Dedifferentiated amniotic fluid mesenchymal stem cell (primary cell): ENCODE measurements at regions not wholly inside any gene's neighbourhood (a gene's known extent, or its start where the extent isn't known, plus 50 kb on each side); places are given as distances from the start of the nearest gene placed in this dataset.
"Not testable (repeated sequence)": the region's sequence is repeated elsewhere in the genome, so short reads cannot be mapped to it uniquely, and the experiment has no call there.

Source experiments
- DNase-seq: peaks from one replicate; pipeline ENCODE4 v3.0.0-alpha.2; 2016; ENCODE audit errors: extremely low spot score

DNA sequence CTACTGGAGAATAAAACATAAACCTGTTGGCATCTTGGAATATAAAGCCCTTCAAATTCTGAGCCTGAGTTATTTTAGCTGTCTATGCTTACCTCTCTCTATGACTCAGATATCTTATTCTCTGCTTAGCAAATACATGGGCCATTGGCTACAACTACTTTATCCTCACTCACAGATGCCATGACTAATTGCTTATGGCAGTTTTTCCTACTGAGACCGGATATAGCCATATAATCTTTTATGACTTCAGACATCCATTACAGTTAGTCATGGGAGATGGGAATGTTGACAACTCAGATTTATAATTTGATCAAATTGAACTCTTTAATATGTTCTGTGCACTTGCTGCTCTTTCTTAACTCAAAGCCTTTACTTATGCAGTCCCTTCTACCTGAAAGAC is 502.4 kb upstream of the ATP2B1 start:
- DNase-seq: peak; percentile 35

DNA sequence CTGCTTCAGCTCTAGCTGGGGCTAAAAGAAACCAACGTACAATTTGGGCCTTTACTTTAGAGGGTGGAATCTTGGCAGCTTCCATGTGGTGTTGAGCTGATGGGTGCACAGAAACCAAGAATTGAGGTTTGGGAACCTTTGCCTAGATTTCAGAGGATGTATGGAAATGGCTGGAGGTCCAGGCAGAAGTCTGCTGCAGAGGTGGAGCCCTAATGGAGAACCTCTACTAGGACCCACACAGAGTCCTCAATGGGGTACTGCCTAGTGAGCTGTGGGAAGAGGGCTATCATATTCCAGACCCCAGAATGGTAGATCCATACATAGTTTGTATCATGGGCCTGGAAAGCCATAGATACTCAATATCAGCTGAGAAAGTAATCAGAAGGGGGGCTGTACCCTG is 500.4 kb upstream of the ATP2B1 start:
- no peak for DNase-seq

DNA sequence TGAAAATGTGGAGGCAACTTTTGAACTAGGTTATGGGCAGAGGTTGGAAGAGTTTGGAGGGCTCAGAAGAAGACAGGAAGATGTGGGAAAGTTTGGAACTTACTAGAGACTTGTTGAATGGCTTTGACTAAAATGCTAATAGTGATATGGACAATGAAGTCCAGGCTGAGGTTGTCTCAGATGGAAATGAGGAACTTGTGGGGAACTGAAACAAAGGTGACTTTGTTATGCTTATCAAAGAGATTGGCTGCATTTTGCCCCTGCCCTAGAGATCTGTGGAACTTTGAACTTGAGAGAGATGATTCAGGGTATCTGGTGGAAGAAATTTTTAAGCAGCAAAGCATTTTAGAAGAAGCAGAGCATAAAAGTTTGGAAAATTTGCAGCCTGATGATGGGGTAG is 499.7 kb upstream of the ATP2B1 start:
- DNase-seq: not testable (repeated sequence)

DNA sequence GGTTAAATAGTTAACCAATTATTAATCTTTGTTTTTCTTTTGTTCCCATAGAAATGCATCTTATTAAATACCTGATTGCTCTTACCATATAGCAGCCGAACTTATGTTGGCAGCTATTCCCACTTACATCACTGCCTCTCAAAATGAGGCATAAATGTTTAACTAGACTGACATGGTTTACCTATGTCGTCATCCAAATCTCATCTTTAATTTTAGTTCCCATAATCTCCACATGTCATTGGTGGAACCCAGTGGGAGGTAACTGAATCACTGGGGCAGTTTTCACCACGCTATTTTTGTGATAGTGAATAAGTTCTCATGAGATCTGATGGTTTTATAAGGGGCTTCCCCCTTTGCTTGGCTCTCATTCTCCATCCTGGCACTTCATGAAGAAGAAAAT is 499.2 kb upstream of the ATP2B1 start:
- DNase-seq: no peak

DNA sequence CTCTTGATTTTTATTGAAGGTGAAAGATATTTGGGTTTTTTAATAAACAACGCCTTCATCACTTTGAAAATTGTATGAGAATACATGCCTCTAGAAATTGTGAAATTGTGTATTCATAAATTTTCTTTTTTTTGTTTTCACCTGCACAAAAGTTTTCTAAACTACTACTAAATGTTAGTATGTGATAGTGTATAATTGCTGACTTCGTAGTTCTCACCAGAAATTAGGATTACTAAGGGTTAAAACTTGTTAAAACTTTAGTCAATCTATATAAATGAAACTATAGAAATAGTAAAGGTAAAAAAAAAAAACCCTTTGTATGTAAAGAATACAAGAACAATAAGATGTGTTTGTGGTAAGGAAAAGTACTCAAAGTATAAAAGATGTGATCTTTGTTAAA is 496.5 kb upstream of the ATP2B1 start:
- no peak for DNase-seq

DNA sequence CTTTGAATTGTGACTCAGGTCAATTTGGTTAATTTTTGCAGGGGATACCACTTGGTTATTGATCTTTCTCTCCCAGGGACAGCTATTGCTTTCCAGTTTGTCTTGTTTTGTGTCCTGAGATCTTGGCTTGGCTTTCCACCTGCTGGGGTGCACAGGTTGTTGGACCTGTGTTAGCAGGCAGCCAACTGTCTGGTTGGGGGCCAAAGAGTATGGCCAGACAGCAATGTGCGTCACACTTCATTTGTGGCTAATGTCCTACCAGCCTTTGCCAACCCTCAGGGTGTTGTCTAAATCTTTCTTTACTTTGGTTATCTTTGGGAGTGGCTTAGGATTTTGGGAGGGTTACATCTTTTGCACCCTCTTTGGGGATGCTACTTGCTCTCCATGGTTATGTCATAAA is 494.9 kb upstream of the ATP2B1 start:
- no peak for DNase-seq

DNA sequence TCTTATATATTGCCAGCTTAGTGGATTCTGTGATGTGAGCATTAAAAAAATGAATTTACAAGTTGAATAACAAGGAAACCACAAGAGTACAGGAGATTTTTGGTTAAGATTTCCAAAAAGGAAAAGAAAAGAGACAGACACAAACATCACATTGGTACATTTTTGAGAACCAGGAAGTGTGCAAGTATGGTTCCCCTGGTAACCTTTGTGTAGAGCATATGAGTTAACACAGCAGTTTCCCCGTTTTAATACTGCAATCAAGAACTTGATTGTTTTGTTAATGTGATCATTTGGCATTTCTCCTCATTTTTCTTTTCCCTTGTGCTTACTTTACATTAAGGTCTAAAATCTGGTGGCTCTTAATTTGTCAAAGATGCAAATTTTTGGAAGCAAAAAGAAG is 490.4 kb upstream of the ATP2B1 start:
- no peak for DNase-seq

DNA sequence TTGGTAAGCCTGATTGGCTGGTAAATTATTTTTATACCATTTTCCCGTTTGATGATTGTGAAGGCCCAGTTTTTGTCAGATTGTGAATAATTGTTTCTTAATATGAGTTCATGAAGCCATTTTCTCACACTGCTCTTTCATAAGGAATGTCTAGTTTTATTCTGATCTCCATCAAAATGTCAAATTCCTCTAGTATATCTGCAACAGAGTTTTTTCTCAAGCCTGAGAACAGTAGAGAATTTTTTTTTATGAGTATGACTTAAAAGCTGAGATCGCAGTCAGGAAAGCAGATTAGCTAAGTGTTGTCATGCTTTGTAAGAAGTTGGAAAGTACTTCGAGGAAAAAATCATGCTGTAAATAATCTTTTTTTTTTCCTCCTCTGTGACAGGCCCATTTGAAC is 484.9 kb upstream of the ATP2B1 start:
- no peak for DNase-seq

DNA sequence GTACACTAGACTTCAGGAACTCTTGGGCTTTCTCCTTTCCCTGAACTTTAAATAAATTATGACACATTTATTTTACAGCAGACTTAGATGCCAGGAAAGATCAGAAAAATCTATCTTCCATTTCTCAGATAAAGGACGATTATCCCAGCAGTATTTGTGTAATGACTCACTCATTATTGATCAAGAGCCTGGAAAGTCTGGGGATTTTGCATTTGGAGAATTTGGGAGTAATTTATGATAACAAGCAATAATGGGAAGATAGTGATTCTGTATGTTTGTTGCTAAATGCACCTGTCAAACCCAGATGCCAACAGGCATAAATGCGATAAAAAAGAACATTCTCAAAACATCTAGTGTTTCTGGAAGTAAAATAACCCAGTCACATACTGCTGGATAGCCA is 480.2 kb upstream of the ATP2B1 start:
- DNase-seq: no peak

DNA sequence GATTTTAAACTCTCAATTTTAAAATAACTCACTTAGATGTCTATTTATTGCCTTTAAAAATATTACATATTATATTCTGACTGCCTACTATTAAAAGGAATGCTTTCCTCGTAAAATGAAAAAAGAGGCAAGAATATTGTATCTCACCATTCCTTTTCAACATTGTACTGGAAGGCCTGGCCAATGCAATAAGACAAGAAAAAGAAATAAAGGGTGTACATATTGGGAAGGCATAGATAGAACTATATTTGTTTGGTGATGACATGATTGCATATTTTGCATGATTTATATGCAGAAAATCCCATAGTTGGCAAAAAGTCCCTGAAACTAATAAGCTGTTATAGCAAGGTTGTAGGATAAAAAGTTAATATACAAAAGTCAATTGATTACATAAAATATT is 474.6 kb upstream of the ATP2B1 start:
- DNase-seq: no peak

DNA sequence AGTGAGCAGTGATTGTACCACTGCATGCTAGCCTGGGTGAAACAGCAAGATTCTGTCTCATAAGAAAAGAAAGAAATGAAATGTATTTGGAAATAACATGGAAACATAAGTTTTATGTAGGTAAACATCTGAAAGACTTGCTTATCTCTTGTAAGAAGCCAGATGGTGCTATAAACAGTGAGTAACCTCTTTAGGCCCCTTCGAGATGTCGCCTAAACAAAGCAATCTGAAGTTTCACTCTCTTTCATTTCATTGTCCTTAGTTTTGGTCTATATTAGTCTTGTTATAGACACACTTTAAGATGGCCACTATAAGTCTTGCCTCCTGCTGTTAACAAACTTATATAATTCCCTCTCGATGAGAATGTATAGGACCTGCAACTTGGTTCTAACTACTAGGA is 472.6 kb upstream of the ATP2B1 start:
- no peak for DNase-seq

DNA sequence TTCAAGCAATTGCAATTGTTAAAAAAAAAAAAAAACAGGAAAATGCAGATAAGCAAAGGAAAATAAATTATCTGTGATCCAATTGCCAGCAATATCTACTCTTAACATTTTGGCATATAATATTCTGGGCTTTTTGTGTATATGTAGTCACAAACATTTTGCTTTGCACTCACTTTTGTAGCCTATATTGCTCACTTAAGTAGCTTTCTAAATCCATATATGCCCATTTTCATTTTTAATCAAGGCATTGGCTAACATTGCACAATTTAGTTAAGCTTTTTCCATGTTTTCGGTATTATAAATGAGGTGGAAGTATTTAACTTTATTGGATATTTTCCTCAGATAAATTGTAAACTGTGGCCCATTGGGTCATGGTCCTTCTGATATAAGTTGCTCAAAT is 466.3 kb upstream of the ATP2B1 start:
- DNase-seq: no peak

DNA sequence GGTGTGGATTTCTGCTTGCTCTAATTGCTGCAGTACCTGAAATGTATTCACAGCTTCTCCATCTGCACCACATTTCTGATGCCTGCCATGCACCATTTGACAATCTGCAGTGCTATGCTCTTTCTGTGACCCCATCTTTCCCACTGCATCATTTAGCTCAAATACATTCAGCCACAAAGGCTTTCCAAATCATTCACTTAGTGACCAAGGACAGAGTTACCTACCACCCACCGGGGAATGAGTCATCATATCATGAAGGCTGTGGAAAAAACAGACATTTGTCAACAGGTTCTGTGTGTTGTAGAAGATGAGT is 465.5 kb upstream of the ATP2B1 start:
- DNase-seq: no peak

DNA sequence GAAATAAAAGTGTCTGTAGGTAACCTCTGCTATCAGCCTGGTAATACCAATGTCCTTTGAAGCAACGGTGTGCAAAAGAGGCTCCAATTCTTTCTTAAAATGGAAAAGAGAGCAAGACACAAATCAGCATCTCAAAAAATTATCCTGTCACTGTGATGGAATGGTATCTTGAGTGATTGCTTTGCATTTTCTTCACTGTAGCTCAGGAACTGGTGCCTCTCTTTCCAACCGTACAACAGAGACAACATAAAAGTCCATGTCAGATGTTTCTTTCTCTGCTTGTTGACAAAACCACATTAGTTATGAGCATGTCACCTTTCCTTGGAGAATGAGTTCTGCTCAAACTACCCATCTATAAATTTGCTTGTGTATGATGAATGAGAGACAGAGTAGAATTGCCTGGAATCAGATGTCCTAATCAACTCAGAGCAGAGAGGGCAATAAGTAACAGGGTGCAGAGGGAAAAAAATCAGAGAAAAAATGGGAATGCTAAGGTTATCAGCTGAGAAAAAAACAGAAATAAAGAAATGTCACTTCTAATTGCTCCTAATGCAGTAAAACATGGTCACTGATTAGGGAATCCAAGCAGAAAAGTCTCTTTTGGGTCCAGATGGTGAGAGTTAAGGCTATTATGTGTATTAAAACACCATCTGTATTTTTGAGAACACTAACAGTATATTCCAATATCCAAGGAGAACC is 465.0 kb upstream of the ATP2B1 start:
- DNase-seq: no peak

DNA sequence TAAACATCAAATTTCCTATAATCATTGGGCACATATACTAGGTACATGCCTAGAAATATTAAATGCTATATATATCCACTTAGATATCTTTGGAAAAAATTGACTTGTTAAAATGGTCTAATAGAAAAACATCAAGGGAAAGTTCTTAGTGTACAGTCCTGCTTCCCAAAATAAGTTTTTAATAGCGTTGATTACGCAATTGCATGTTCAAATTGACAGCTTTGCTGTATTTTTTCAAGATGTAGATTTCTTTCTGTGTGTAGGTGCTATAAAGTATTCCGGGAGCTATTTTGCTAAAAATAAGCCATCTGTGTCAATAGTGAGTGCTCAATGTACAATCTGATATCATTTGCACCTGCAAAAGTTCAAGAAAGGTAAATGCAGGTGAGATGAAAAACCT is 463.9 kb upstream of the ATP2B1 start:
- no peak for DNase-seq

DNA sequence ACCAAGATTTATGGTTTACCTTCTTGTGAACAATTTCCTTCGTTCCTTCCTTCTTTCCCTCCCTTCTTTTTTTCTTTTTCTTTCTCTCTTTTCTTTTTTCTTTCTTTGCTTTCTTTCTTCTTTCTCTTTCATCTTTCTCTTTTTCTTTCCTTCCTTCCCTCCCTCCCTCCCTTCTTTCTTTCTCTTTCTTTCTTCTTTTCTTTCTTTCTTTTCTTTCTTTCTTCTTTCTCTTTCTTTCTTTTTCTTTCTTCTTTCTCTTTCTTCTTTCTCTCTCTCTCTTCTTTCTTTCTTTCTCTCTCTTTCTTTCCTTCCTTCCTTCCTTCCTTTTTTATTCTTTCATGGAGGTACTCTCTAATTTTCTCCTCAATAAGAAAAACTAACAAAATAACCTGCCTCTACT is 462.1 kb upstream of the ATP2B1 start:
- no peak for DNase-seq

DNA sequence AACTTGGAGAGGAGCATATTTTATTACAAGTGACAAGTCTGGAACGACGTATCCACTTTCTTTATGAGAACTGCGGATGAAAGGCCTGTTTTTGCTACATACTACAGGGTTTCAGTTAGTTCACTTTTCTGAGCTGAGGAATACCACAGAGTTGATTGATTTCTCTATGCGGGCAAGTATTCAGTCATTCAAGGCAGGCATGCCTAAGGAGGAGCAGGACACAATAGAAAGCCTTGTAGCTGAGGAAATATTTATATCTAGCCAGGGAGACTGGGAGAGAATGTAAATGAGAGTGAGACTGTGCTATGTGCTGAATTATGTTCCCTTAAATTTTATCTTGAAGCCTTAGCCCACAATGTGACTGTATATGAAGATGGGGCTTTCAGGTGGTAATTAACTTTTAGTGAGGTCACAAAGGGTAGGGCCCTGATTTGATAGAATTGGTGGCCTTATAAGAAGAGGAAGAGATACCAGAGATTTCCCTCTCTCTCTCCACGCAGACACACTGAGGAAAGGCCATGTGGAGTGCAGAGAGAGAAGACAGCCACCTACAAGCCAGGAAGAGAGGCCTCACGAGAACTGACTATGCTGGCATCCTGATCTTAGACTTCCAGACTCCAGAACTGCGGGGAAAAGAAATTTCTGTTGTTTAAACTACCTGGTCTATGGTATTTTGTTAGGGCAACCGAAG is 459.0 kb upstream of the ATP2B1 start:
- no peak for DNase-seq

DNA sequence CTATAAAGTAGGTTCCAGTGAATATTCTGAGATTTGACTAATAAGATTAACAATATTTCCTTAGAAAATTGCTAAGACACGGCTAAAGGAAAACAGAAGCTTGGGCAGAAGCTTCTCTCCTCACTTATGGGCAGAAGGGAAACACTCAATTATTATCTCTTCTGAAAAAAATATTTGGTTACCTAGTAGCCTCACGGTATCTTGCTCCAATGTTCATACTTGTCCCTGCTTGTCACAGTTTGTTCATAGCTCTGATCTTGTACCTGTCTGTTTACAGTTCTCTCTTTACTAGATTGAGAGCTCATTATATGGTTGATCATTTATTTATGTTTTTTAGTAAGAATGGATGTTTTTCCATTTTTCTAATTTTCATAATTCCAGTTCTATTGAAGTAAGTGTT is 458.0 kb upstream of the ATP2B1 start:
- DNase-seq: no peak

DNA sequence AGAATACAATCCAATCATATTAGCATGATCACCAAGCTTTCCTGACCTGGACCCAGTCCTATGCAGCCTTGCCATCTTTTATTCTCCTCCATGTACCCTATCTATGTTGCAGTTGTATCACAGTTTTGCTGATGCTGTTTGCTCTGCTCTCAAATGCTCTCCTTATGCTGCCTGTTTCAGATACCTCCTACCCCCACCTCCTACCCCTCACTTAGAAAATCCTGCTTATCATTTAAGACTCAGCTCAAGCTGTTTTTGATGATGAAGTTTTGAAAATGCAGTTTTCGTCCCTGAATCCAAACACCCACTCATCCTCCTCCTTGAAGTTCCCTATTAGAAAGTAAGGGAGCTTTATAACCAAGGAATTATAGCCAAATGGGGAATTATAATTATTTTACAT is 457.4 kb upstream of the ATP2B1 start:
- no peak for DNase-seq

DNA sequence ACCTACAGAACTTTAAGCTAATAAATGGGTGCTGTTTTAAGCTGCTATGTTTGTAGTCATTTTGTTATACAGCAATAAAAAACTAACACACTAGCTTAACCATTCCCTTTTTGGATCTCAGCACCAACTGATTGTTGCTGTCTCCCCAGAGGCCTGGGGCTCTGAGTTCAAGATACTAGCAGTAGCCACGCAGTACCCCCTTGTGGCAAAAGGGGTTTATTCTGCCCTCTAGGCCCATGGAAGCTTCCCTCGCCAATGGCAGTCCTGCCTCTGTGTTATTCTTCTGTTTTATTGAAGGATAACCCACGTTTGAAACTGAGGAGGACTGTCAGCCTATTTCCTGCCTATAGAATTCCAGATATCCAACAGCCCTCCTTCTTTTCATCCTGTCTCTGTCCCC is 455.3 kb upstream of the ATP2B1 start:
- DNase-seq: no peak

DNA sequence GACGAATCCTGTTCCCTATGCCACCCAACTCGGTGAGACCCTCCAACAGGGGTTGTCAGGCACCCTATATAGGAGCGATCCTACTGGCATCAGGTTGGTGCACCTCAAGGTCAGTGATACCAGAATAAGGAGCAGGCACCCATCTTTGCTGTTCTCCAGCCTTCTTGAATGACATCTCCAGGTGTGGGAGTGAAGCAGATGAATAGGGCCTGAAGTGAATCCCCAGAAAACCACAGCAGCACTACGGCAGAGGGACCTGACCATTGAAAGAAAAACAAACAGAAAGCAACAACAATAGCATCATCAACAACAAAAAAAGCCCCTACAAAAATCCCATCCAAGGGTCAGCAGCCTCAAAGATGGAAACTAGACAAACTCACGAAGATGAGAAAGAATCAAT is 445.2 kb upstream of the ATP2B1 start:
- DNase-seq: no peak

DNA sequence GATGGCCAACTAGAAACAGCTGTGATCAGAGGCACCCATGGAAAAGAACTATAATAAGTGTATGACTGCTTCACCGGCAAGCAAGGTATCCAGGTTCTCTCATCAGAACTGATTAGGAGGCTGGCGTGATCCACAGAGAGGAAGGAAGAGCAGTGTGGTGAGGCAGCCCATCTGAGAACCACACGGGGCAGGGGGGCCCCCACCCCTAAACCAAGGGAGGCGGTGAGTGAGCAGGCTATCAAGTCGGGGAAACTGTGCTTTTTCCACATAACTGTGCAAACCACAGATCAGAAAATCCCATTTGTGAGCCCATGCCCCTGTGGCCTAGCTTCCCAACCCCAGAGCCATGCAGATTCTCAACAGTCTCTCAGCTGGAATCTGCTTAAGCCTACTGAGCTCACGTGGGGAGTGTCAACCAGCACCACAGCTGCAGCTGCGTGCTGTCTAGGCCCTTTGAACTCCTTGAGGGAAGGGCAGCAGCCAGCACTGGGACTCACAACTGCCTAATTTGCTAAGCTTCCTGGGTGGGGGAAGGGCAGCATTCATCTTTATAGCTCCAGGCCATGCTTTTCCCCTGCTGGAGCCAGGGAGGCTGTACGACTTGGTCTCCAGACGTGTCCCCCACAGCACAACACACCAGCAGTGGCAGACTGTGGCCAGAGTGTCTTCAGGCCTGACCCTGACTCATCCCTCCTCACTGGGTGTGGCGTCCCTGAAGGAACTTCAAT is 444.4 kb upstream of the ATP2B1 start:
- no peak for DNase-seq

DNA sequence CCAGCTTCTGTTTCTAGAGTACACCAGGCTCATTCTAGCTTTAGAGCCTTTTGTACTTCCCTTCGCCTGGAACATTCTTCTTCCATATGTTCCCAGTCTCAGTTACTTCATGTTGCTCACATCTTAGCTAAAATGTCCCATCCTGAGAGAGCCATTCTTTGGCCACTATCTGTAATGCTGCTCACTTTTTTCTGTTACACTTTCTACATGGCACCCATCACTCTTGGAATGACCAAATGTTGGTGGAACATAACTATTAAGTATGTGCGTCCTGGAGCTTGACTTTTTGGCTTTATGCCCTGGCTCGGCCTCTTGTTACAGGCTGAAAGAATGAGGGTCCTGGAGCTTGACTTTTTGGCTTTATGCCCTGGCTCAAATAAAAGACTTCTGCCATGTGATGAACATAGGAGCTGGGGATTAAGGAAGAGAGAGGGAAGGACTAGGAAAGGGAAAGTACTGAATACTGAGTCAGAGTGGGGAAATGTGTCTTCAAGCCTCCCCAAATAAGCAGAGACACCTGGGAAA is 442.9 kb upstream of the ATP2B1 start:
- DNase-seq: no peak
